K562 (cell line): ENCODE measurements at regions not wholly inside any gene's neighbourhood (a gene's known extent, or its start where the extent isn't known, plus 50 kb on each side); places are given as distances from the start of the nearest gene placed in this dataset.
A peak's percentile ranks its signal among the peaks of the same experiment; 100 is the strongest.

ENCODE experiments used
- CBX1 ChIP-seq: sonication (generic); IDR thresholded peaks from 2 replicates; pipeline ENCODE4 v1.6.1; 2016; ENCODE audit warnings: antibody characterized with exemption, low read depth, mild to moderate bottlenecking
- DIDO1 ChIP-seq: fragments of 450-650 bp; IDR thresholded peaks from 2 replicates; pipeline ENCODE4 v1.6.1; 2016; ENCODE audit warnings: low read depth, missing biosample characterization, missing genetic modification characterization
- HLTF ChIP-seq: fragments of 450-650 bp; IDR thresholded peaks from 2 replicates; pipeline ENCODE4 v1.6.1; 2016
- KLF1 ChIP-seq: fragments of 450-650 bp; IDR thresholded peaks from 2 replicates; pipeline ENCODE4 v1.6.1; 2016; ENCODE audit warnings: missing genetic modification characterization, missing compliant biosample characterization
- MAZ ChIP-seq, 2 experiments: fragments of 450-650 bp in 1 of 2; sonication (generic) in 1 of 2; formaldehyde crosslinking; IDR thresholded peaks in 1 of 2; conservative IDR thresholded peaks in 1 of 2; 2 replicates each; pipeline versions ENCODE4 v1.4.0 to v1.5.0; 2020; ENCODE audit warnings: mild to moderate bottlenecking in 1 of 2, missing genetic modification reagents in 1 of 2
- MEF2A ChIP-seq: IDR thresholded peaks from 2 replicates; pipeline ENCODE4 v1.6.1; 2011; ENCODE audit warnings: low read depth, mild to moderate bottlenecking, low read length, moderate library complexity; ENCODE audit not compliant: control insufficient read depth
- MYC ChIP-seq, 2 experiments: fragments of 250-450 bp in 1 of 2; sonication (Bioruptor Pico) in 1 of 2; IDR thresholded peaks; 2 replicates each; pipeline versions ENCODE4 v1.5.1 to v1.6.1; 2012 to 2021; ENCODE audit warnings: low read depth in 2 of 2, borderline replicate concordance in 1 of 2, improper control_type of control experiment in 1 of 2, low read length in 1 of 2, mild to moderate bottlenecking in 1 of 2, moderate library complexity in 1 of 2
- NFRKB ChIP-seq: fragments of 450-650 bp; IDR thresholded peaks from 2 replicates; pipeline ENCODE4 v1.6.1; 2016; ENCODE audit warnings: low read depth
- NR2C1 ChIP-seq, 2 experiments: fragments of 450-650 bp; IDR thresholded peaks; 2 replicates each; pipeline ENCODE4 v1.6.1; 2017; ENCODE audit warnings: mild to moderate bottlenecking in 2 of 2, antibody characterized with exemption in 1 of 2, inconsistent platforms in 1 of 2, missing compliant biosample characterization in 1 of 2, missing genetic modification characterization in 1 of 2
- NR2F6 ChIP-seq: fragments of 450-650 bp; formaldehyde crosslinking; IDR thresholded peaks from 2 replicates; pipeline ENCODE4 v1.4.0; 2020; ENCODE audit warnings: mild to moderate bottlenecking
- PCBP1 ChIP-seq: fragments of 200-400 bp; formaldehyde crosslinking; IDR thresholded peaks from 2 replicates; pipeline ENCODE4 v1.6.1; 2018; ENCODE audit warnings: mild to moderate bottlenecking, low read depth, low read length; ENCODE audit not compliant: poor library complexity, severe bottlenecking
- POU5F1 ChIP-seq: fragments of 150-350 bp; IDR thresholded peaks from 2 replicates; pipeline ENCODE4 v1.6.1; 2014; ENCODE audit warnings: borderline replicate concordance, low read length, low read depth, mild to moderate bottlenecking; ENCODE audit not compliant: partially characterized antibody
- RBM17 ChIP-seq: fragments of 200-400 bp; formaldehyde crosslinking; IDR thresholded peaks from 2 replicates; pipeline ENCODE4 v1.6.1; 2017; ENCODE audit warnings: low read depth, mild to moderate bottlenecking, low read length, borderline replicate concordance
- XRCC3 ChIP-seq: fragments of 450-650 bp; IDR thresholded peaks from 2 replicates; pipeline ENCODE4 v1.6.1; 2017; ENCODE audit warnings: mild to moderate bottlenecking, moderate library complexity
- ZC3H11A ChIP-seq: IDR thresholded peaks from 2 replicates; pipeline ENCODE4 v1.6.1; 2012; ENCODE audit warnings: low read depth, low read length, improper control_type of control experiment
- ZKSCAN3 ChIP-seq: fragments of 250-450 bp; sonication (Bioruptor Pico); IDR thresholded peaks from 2 replicates; pipeline ENCODE4 v1.4.0; 2020
- ZNF23 ChIP-seq: fragments of 250-450 bp; sonication (Bioruptor Pico); IDR thresholded peaks from 2 replicates; pipeline ENCODE4 v1.4.0; 2020; ENCODE audit warnings: mild to moderate bottlenecking
- ZNF282 ChIP-seq: sonication (generic); formaldehyde crosslinking; IDR thresholded peaks from 2 replicates; pipeline ENCODE4 v1.8.1; 2023; ENCODE audit warnings: missing genetic modification reagents
- ZNF780A ChIP-seq: fragments of 250-450 bp; sonication (Bioruptor Pico); IDR thresholded peaks from 2 replicates; pipeline ENCODE4 v1.5.0; 2021; ENCODE audit warnings: mild to moderate bottlenecking
- TF ChIP-seq, protein P1 (sequence below): fragments of 250-450 bp; sonication (Bioruptor Pico); IDR thresholded peaks from 2 replicates; pipeline ENCODE4 v1.9.0; 2021; ENCODE audit warnings: mild to moderate bottlenecking
- TF ChIP-seq, protein P2 (sequence below), 2 experiments: IDR thresholded peaks; 2 replicates each; pipeline ENCODE4 v1.6.1; 2011; ENCODE audit warnings: borderline replicate concordance in 1 of 2, control low read depth in 1 of 2, low read depth in 1 of 2, low read length in 1 of 2, mild to moderate bottlenecking in 1 of 2, mixed read lengths in 1 of 2, moderate library complexity in 1 of 2; ENCODE audit not compliant: insufficient read depth in 1 of 2, insufficient read length in 1 of 2, poor library complexity in 1 of 2, severe bottlenecking in 1 of 2; ENCODE audit errors: extremely low read depth in 1 of 2
- TF ChIP-seq, protein P3 (sequence below): sonication (generic); formaldehyde crosslinking; IDR thresholded peaks from 2 replicates; pipeline ENCODE4 v1.8.0; 2022; ENCODE audit warnings: mild to moderate bottlenecking, low read depth, missing genetic modification reagents
- TF ChIP-seq, protein P4 (sequence below): sonication (generic); formaldehyde crosslinking; IDR thresholded peaks from 2 replicates; pipeline ENCODE4 v1.8.1; 2023; ENCODE audit warnings: mild to moderate bottlenecking, missing genetic modification reagents
- TF ChIP-seq, protein P5 (sequence below): fragments of 250-450 bp; sonication (Bioruptor Pico); IDR thresholded peaks from 2 replicates; pipeline ENCODE4 v1.5.0; 2021

DNA sequence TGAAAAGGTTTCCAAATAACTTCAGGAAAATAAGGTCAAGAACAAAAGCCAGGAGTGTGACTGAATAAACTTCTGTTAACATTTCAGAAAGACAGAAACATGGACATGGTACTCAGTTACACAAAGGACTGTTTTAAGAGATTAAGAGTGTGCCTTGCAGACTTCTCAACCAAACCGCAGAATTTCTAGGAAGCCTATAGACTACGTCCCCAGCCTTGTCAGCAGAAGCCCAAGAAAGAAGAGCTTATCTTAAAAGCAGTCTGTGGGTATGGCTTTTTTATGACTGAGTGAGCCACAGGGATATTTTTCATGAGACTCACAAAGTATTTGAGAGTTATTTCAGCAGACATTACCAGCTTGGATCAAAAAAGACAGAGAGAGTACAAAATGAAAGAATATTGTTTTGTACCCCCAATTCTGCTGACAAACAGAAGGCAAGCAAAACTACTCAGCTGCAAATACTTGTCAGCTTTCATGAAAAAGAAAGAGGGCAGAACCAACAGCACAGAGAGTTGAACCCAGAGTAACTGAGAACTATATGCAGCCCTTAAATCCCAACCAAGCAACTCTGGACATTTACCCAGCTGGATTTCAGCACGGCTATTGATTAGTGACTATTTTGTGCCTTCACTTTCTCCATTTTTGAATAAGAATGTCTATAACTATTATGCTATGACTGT is 711.0 kb upstream of the CTNND2 start (continued):
- TF ChIP-seq DIDO1 (tag) (no peak), PCBP1 (no peak), ZNF23 (CRISPR knock-in tag) (no peak), POU5F1 (no peak), XRCC3 (no peak), MYC (IDR thresholded peaks at IDR 0.05; ENCODE audit: low read depth, low read length) (peak; percentile 44; the same call in 1 of the 2 replicates), MYC (CRISPR knock-in tag; IDR thresholded peaks at IDR 0.05; ENCODE audit: borderline replicate concordance, low read depth) (no peak), NR2C1 (IDR thresholded peaks at IDR 0.05) (no peak), NR2C1 (tag; IDR thresholded peaks at IDR 0.05) (no peak), NFRKB (no peak), HLTF (no peak), ZC3H11A (no peak), MAZ (CRISPR knock-in tag; conservative IDR thresholded peaks at IDR 0.05 in 1 of 2, IDR thresholded peaks at IDR 0.05 in 1 of 2) (peak; percentile 35 to 57; a peak in 2 of 4 replicates), RBM17 (no peak), CBX1 (no peak), ZKSCAN3 (CRISPR knock-in tag) (no peak), NR2F6 (no peak), ZNF282 (no peak), ZNF780A (CRISPR knock-in tag) (no peak), MEF2A (no peak), KLF1 (no peak)
- TF ChIP-seq, protein P1, sequence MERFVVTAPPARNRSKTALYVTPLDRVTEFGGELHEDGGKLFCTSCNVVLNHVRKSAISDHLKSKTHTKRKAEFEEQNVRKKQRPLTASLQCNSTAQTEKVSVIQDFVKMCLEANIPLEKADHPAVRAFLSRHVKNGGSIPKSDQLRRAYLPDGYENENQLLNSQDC (CRISPR knock-in tag): no peak
- TF ChIP-seq, protein P2, sequence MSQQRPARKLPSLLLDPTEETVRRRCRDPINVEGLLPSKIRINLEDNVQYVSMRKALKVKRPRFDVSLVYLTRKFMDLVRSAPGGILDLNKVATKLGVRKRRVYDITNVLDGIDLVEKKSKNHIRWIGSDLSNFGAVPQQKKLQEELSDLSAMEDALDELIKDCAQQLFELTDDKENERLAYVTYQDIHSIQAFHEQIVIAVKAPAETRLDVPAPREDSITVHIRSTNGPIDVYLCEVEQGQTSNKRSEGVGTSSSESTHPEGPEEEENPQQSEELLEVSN (IDR thresholded peaks at IDR 0.05; ENCODE audit: borderline replicate concordance in 1 of 2, extremely low read depth in 1 of 2, insufficient read depth in 1 of 2, insufficient read length in 1 of 2, low read depth in 1 of 2, low read length in 1 of 2, poor library complexity in 1 of 2, severe bottlenecking in 1 of 2): no peak
- TF ChIP-seq, protein P3, sequence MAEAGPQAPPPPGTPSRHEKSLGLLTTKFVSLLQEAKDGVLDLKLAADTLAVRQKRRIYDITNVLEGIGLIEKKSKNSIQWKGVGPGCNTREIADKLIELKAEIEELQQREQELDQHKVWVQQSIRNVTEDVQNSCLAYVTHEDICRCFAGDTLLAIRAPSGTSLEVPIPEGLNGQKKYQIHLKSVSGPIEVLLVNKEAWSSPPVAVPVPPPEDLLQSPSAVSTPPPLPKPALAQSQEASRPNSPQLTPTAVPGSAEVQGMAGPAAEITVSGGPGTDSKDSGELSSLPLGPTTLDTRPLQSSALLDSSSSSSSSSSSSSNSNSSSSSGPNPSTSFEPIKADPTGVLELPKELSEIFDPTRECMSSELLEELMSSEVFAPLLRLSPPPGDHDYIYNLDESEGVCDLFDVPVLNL (CRISPR knock-in tag): no peak
- TF ChIP-seq, protein P4, sequence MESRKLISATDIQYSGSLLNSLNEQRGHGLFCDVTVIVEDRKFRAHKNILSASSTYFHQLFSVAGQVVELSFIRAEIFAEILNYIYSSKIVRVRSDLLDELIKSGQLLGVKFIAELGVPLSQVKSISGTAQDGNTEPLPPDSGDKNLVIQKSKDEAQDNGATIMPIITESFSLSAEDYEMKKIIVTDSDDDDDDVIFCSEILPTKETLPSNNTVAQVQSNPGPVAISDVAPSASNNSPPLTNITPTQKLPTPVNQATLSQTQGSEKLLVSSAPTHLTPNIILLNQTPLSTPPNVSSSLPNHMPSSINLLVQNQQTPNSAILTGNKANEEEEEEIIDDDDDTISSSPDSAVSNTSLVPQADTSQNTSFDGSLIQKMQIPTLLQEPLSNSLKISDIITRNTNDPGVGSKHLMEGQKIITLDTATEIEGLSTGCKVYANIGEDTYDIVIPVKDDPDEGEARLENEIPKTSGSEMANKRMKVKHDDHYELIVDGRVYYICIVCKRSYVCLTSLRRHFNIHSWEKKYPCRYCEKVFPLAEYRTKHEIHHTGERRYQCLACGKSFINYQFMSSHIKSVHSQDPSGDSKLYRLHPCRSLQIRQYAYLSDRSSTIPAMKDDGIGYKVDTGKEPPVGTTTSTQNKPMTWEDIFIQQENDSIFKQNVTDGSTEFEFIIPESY (CRISPR knock-in tag): 0 out of 2 replicates have a peak, but pooled peaks have one; percentile 8
- TF ChIP-seq, protein P5, sequence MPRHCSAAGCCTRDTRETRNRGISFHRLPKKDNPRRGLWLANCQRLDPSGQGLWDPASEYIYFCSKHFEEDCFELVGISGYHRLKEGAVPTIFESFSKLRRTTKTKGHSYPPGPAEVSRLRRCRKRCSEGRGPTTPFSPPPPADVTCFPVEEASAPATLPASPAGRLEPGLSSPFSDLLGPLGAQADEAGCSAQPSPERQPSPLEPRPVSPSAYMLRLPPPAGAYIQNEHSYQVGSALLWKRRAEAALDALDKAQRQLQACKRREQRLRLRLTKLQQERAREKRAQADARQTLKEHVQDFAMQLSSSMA: no peak
